DMS79 treated with DMSO at 0.1 percent for 48 hours (cell line): ENCODE measurements at regions not wholly inside any gene's neighbourhood (a gene's known extent, or its start where the extent isn't known, plus 50 kb on each side); places are given as distances from the start of the nearest gene placed in this dataset.

Experiments used
- DNase-seq: peaks from one replicate; lab custom pipeline; 2025; lab: John Stamatoyannopoulos, UW

- DNase-seq = no peak
Measured at GRCh38 chr5:3145641-3146040, 394.2 kb upstream of the IRX2 start.

- DNase-seq = no peak
Measured at GRCh38 chr5:3143382-3143781, 391.9 kb upstream of the IRX2 start.

- peak; percentile 1 for DNase-seq
Measured at GRCh38 chr5:3142261-3143027, 391.0 kb upstream of the IRX2 start.

- DNase-seq = no peak
Measured at GRCh38 chr5:3140117-3140516, 388.6 kb upstream of the IRX2 start.

GRCh38 chr5:3139499-3139931, 388.0 kb upstream of the IRX2 start:
- DNase-seq = no peak

GRCh38 chr5:3131161-3131560, 379.7 kb upstream of the IRX2 start:
- no peak for DNase-seq

- DNase-seq = no peak
Measured at GRCh38 chr5:3129252-3129651, 377.8 kb upstream of the IRX2 start.

- DNase-seq = no peak
Measured at GRCh38 chr5:3127423-3127911, 376.0 kb upstream of the IRX2 start.

- DNase-seq = no peak
Measured at GRCh38 chr5:3126639-3127038, 375.2 kb upstream of the IRX2 start.

- no peak for DNase-seq
Measured at GRCh38 chr5:3124410-3124809, 372.9 kb upstream of the IRX2 start.

GRCh38 chr5:3123763-3124157, 372.3 kb upstream of the IRX2 start:
- DNase-seq = no peak

- no peak for DNase-seq
Measured at GRCh38 chr5:3122985-3123762, 371.7 kb upstream of the IRX2 start.

GRCh38 chr5:3122216-3122615, 370.7 kb upstream of the IRX2 start:
- DNase-seq = no peak

GRCh38 chr5:3121813-3122212, 370.3 kb upstream of the IRX2 start:
- DNase-seq = no peak

- DNase-seq = no peak
Measured at GRCh38 chr5:3120028-3120427, 368.6 kb upstream of the IRX2 start.

GRCh38 chr5:3119435-3119834, 368.0 kb upstream of the IRX2 start:
- no peak for DNase-seq

GRCh38 chr5:3118340-3118739, 366.9 kb upstream of the IRX2 start:
- no peak for DNase-seq

- DNase-seq = no peak
Measured at GRCh38 chr5:3116366-3116765, 364.9 kb upstream of the IRX2 start.

- no peak for DNase-seq
Measured at GRCh38 chr5:3114467-3114866, 363.0 kb upstream of the IRX2 start.

- DNase-seq = no peak
Measured at GRCh38 chr5:3110371-3110770, 358.9 kb upstream of the IRX2 start.

GRCh38 chr5:3107156-3107611, 355.7 kb upstream of the IRX2 start:
- no peak for DNase-seq

GRCh38 chr5:3105581-3105980, 354.1 kb upstream of the IRX2 start:
- DNase-seq = no peak

- DNase-seq = no peak
Measured at GRCh38 chr5:3105172-3105571, 353.7 kb upstream of the IRX2 start.
